Bronchial epithelial cell (primary cell): ENCODE measurements at regions not wholly inside any gene's neighbourhood (a gene's known extent, or its start where the extent isn't known, plus 50 kb on each side); places are given as distances from the start of the nearest gene placed in this dataset.
A peak's percentile ranks its signal among the peaks of the same experiment; 100 is the strongest.

Source experiments
- DNase-seq: peaks from one replicate; pipeline ENCODE4 v3.0.0-alpha.2; 2010; ENCODE audit warnings: low read depth
- FAIRE-seq: peaks from 2 replicates; lab custom pipeline; 2011; peaks lifted over from hg19 to GRCh38; lab: Jason Lieb, UNC
- H3K27me3 ChIP-seq: 2 replicates; pipeline ENCODE4 v1.5.1; 2011; ENCODE audit warnings: low read length; ENCODE audit not compliant: control insufficient read depth, insufficient read depth
- H3K36me3 ChIP-seq: 2 replicates; pipeline ENCODE4 v1.5.1; 2011; ENCODE audit warnings: low read length; ENCODE audit not compliant: control insufficient read depth, insufficient read depth
- H3K4me3 ChIP-seq: 2 replicates; pipeline ENCODE4 v1.5.1; 2011; ENCODE audit warnings: mild to moderate bottlenecking, low read depth, low read length, control low read depth
- TF ChIP-seq, protein P1 (sequence below): IDR thresholded peaks from 2 replicates; pipeline ENCODE4 v1.5.1; 2011; ENCODE audit warnings: mild to moderate bottlenecking, moderate library complexity, low read length, control low read depth, inconsistent platforms; ENCODE audit not compliant: insufficient read depth, severe bottlenecking

DNA sequence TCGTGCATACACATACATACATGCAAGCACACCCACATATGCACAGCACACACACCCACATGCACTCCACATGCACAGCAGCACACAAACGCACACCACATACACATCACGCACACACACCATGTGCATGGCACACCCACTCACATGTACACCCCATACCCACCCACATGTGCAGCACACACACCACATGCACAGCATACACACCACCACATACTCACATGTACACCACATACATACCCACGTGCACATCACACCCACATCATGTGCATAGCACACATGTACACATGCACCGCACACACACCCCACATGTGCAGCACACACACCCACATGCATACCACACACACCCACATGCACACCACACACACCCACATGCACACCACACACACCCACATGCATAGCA, 132.0 kb upstream of the RGPD4 start:
- FAIRE-seq (peak; percentile 77), DNase-seq (no peak)
- Histone ChIP-seq H3K4me3 (no peak overlapping the region), H3K36me3 (no peaks in the 10 kb centered on the region), H3K27me3 (no peaks in the 10 kb centered on the region)
- TF ChIP-seq, protein P1, sequence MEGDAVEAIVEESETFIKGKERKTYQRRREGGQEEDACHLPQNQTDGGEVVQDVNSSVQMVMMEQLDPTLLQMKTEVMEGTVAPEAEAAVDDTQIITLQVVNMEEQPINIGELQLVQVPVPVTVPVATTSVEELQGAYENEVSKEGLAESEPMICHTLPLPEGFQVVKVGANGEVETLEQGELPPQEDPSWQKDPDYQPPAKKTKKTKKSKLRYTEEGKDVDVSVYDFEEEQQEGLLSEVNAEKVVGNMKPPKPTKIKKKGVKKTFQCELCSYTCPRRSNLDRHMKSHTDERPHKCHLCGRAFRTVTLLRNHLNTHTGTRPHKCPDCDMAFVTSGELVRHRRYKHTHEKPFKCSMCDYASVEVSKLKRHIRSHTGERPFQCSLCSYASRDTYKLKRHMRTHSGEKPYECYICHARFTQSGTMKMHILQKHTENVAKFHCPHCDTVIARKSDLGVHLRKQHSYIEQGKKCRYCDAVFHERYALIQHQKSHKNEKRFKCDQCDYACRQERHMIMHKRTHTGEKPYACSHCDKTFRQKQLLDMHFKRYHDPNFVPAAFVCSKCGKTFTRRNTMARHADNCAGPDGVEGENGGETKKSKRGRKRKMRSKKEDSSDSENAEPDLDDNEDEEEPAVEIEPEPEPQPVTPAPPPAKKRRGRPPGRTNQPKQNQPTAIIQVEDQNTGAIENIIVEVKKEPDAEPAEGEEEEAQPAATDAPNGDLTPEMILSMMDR = no peak

DNA sequence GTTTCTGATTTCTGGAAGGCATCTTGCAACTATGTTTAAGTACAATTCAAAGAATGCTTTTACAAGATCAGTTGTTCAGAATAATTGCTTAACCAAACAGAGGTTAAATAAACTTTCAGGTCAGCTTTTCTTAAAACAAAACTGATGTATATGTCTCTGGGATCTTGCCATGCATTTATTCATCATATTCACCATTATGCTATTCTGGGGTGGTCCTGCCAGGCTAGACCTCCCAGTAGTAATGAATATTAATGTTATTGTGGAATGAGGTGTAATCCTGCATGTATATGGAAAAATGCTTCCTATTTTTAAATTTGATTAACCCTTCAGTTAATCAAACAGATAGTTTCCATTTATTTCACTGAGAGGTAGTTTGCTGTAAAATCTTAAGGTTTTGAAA, 129.3 kb upstream of the RGPD4 start:
- Histone ChIP-seq H3K36me3 (no peaks in the 10 kb centered on the region), H3K4me3 (no peak overlapping the region), H3K27me3 (no peaks in the 10 kb centered on the region)
- TF ChIP-seq, protein P1 = no peak
- no peak for FAIRE-seq
- DNase-seq = no peak

DNA sequence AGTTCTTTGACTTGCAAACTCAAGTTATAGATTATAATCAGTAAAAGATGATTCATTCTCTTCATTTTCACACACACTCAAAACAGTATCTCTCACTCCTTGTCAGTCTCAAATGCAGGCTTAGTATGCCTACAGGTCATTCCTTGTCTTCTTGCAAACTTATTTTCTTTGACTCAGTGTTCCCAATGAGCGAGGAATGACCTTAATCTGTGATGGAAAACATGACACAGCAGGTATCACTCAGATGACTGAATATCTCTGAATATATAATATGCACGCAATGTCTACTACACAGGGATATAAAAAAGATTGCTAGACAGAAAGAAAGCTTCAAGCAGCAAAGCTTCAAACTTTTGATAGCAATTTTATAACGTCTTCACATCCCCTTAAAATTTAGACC, 127.8 kb upstream of the RGPD4 start:
- no peaks in the 10 kb centered on the region for H3K36me3 ChIP-seq
- TF ChIP-seq, protein P1 = no peak
- no peak for FAIRE-seq
- no peaks in the 10 kb centered on the region for H3K27me3 ChIP-seq
- no peak overlapping the region for H3K4me3 ChIP-seq
- DNase-seq = no peak

DNA sequence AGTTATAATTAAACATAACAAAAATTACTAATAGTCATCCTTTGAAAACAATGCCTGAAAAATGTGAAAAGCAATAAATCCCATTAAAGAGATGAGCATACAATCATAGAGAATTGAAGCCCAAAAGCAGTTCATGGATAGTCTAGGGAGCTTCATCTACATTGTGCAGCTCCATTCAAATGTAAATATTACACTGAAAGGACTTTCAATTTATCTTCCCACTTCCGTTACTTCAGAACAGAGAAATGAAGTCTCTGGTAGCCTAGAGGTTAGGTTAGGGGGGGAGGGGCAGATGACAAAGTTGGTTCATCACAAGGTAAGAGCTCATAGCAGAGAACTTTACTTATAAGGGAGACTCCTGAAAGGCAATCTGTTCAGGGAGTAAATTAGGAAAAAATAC, 126.6 kb upstream of the RGPD4 start:
- H3K4me3 ChIP-seq = no peak overlapping the region

DNA sequence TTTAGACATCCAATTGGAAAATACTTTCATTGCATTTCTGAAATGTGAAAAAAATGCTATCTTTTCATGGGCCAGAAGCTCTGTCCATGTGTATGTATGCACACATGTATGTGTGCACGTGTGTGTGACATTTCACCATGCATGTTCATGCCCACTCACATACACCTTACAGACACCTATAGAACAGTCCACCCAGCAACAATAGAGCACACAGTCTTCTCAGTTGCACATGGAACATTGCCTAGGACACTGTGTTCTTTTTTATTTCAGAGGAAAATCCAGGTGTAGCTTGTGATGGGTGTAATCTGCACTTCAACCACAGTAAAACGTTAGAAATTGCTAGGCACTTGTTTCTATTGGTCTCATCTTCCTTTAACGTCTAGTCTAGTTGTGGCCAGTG, 114.8 kb upstream of the RGPD4 start:
- TF ChIP-seq, protein P1 = no peak
- Histone ChIP-seq H3K4me3 (no peak overlapping the region), H3K27me3 (no peaks in the 10 kb centered on the region), H3K36me3 (no peaks in the 10 kb centered on the region)
- FAIRE-seq (no peak), DNase-seq (no peak)

More for the DNA sequence above, 126.6 kb upstream of the RGPD4 start:
- Histone ChIP-seq H3K36me3 (no peaks in the 10 kb centered on the region), H3K27me3 (no peaks in the 10 kb centered on the region)
- no peak for DNase-seq
- TF ChIP-seq, protein P1 = no peak
- no peak for FAIRE-seq

DNA sequence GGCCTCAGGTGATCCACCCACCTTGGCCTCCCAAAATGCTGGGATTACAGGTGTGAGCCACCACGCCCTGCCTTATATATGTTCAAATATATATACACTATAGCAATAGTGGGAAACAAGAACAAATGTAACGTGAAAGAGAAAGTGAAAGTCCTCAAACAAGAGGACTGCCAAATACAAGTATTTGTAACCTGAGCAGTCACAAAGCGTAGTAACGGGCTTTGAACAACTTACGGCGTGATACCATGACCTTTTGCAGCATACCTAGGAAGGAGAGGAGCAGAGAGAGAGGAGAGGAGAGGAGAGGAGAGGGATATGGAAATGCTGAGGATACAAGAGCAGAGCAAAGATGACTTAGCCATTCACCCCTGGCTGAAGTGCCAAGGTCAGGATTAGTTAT, 113.8 kb upstream of the RGPD4 start:
- Histone ChIP-seq H3K36me3 (no peaks in the 10 kb centered on the region), H3K4me3 (no peak overlapping the region), H3K27me3 (no peaks in the 10 kb centered on the region)
- TF ChIP-seq, protein P1 = no peak
- DNase-seq (peak; percentile 17), FAIRE-seq (no peak)
